Adrenal gland (tissue), 5 donors: ENCODE measurements at regions not wholly inside any gene's neighbourhood (a gene's known extent, or its start where the extent isn't known, plus 50 kb on each side); places are given as distances from the start of the nearest gene placed in this dataset.

Experiments
- CTCF ChIP-seq, 6 experiments: fragments of 450-650 bp in 4 of 6; fragments of 200-600 bp in 2 of 6; sonication (generic) in 1 of 6; IDR thresholded peaks; 1 replicate in 5 of 6; 2 replicates in 1 of 6; pipeline versions ENCODE4 v1.5.1 to v1.8.0; 2016 to 2021; ENCODE audit warnings: antibody characterized with exemption in 6 of 6, mild to moderate bottlenecking in 2 of 6, moderate library complexity in 1 of 6
- POLR2A ChIP-seq, 2 donors: fragments of 450-650 bp; IDR thresholded peaks; one replicate each; pipeline ENCODE4 v1.6.1; 2017; ENCODE audit warnings: antibody characterized with exemption in 2 of 2, mild to moderate bottlenecking in 2 of 2, moderate library complexity in 1 of 2
- donor health status: DM: no; HTN: no; CAD: no.

- TF ChIP-seq POLR2A (IDR thresholded peaks at IDR 0.05), result no peak
- no peak for TF ChIP-seq CTCF (IDR thresholded peaks at IDR 0.05)
Measured at GRCh38 chr2:9734308-9734707, 103.5 kb upstream of the YWHAQ start.
